Tongue (tissue), 1 donor: ENCODE measurements at regions not wholly inside any gene's neighbourhood (a gene's known extent, or its start where the extent isn't known, plus 50 kb on each side); places are given as distances from the start of the nearest gene placed in this dataset.
"Not testable (repeated sequence)": the region's sequence is repeated elsewhere in the genome, so short reads cannot be mapped to it uniquely, and the experiment has no call there.

Experiments
- DNase-seq: peaks from one replicate; pipeline ENCODE4 v3.0.0-alpha.2; 2015

DNA sequence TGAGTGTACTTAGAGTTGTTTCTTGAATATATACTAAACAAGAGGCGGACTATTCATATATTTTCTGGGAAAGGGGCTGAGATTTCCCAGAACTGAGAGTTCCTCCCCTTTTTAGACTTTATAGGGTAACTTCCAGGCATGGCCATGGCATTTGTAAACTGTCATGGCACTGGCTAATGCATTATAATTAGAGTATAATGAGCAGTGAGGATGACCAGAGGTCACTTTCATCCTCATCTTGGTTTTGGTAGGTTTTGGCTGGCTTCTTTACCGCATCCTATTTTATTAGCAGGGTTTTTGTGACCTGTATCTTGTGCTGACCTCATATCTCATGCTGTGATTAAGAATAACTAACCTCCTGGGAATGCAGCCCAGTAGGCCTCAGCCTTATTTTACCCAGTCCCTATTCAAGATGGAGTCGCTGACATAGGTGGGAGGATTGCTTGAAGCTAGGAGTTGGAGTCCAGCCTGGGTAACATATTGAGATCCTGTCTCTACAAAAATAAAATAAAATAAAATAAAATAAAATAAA is 91.4 kb downstream of the MOBP start:
- DNase-seq: no peak

DNA sequence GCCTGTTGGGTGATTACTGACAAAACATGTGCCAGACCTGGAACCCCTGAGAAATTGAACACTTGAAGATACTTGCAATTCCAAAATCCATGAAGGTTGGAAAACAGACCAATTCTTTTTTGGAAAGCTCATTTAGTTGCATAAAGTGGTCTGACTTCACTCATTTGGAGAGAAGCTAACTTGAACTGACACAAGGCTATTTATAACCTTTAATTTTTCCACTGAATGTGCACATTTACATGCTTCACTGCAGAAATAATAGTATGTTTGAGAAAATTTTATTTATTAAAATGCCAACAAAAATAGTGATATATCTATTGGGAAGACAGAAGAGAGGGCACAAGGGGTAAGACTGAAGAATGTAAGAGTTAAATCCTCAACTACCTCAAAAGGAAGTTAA is 92.1 kb downstream of the MOBP start:
- peak; percentile 18 for DNase-seq

DNA sequence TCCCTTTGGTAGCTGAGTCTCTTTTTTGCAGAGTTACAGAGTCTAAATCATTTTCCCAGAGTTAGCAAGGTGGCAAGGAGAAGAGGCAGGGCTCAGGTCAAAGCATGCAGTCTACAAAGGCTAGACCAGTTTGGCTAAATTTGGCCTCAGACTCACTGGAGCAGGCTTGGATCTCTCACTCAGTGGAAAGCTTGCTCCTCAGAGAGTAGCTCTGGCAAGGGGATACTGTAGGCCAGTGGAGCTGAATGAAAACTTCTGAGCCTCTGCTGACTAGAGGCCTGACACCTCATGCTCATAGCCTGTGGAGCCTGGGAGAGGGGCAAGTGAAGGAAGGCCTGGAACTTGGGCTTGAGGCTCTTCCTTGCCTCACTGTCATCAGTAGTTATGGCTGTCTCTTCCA is 101.0 kb downstream of the MOBP start:
- DNase-seq: no peak

DNA sequence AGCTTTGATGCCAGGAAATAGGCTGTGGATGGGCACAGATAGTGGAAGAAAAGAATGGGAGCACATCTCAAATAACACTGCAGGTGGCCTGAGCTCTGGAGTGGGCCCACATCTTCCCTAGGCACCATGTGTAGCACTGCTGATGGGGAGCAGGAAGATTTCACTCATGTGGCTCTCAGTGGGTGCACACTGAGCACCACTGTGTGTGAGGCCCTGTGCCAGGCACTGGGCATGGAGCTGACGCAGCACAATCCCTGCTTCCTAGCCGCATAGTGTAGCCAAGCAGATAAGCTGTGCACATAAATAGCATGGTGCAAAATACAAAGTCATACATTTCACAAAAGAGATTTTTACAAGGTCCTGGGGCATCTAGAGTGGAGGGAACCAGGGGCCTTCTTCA is 101.6 kb downstream of the MOBP start:
- DNase-seq: no peak

DNA sequence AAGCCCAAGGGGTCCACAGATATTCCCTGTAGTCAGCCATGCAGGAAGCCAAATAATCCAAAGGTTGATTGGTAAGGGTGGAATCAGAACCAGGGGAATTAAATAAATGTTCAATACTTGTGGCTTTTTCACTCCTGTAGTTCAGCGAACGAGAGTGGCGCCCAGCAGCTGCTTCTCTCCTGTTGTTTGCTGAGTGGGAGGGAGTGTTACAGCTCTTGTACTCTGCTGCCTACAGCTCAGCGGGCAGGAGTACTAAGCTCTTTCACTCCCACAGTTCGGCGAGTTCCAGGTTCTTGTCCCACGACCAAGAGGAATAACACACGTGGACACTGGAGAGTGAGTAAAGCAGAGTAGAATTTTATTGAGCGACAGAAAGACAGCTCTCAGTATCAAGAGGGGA is 105.9 kb downstream of the MOBP start:
- DNase-seq: no peak

DNA sequence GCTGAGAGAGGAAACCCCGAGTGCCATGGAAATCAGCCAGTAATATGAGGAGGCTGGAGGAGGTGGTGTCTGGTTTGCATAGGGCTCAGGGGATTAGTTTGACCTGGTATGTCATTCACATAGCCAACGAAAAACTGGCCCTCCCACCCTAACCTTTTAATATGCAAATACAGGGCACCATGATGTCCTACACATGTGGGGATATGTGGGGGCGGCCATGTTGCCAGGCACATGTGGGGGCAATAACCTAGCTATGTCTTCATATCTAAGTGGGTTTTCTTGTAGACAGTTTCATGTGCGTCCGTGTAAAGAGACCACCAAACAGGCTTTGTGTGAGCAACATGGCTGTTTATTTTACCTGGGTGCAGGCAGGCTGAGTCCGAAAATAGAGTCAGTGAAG is 110.1 kb downstream of the MOBP start:
- no peak for DNase-seq

DNA sequence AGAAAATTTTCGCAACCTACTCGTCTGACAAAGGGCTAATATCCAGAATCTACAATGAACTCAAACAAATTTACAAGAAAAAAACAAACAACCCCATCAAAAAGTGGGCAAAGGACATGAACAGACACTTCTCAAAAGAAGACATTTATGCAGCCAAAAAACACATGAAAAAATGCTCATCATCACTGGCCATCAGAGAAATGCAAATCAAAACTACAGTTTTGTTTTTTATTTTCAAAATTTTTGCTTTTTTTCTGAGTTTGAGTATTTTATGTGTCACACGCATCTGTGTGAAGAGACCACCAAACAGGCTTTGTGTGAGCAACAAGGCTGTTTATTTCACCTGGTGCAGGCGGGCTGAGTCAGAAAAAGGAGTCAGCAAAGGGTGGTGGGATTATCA is 118.7 kb downstream of the MOBP start:
- not testable (repeated sequence) for DNase-seq

DNA sequence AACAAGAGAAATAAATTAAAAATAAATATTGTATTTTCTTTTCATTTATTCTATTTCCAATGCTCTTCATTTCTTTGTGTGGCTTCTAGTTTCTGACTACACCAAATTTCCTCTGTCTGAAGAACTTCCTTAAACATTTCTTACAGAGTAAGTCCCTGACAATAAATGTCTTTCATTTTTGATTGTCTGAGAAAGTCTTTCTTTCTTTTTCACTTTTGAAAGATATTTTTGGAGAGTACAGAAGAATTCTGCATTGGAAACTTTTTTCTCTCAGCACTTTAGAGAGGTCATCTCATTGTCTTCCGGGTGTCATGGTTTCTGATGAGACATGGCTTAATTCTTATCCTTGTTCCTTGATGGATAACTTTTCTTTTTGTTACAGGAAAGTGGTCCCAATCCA is 119.6 kb downstream of the MOBP start:
- DNase-seq: no peak

DNA sequence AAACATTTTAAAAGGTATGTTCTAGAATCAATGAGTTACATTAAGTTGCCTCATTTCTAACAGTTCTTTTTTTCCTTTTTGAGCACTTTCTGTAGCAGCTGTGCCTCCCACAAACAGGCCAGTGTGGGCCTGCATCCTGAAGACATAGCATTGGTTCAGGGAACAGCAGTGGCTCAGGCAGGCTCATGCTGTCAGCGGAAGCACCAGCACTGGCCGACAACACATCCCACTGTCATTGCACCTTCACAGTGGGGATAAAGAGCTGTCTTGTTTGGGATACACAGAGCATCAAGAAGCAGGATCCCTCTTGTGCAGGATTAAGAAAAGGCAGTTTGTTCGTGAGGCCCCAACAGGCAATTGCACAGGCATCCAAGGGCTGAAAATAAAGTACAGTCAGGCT is 123.3 kb downstream of the MOBP start:
- DNase-seq: no peak

DNA sequence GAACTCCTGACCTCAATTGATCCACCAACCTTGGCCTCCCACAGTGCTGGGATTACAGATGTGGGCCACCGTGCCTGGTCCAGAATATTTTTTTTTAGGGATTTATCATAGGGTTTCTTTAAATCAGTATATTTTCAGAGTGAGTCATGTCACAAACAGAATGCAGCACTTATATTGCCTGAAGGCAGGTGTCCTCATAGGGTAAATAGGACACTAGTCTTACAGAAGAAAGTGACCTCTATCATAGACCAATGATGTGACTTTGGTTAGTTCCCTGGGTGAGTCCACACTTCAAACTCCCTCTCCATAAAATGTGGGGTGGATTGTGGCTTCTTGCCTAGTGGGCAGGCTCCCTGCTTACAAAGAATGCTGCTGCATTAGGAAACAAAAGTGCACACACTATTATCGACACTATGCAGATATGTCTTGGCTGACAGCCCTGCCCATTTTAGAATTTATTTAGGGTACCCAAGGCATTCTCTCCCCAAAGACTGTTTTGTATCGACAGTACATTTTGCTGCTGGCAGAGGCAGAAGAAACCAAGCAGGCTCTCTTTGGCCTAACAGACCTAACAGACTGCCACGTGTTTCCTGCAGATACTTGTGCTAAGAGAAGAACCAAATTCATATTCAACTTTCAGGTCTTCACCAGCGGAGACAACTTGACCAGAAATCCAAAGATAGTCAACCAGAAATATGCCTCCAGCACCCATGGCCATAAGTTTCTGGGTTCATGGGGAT is 125.0 kb downstream of the MOBP start:
- no peak for DNase-seq

DNA sequence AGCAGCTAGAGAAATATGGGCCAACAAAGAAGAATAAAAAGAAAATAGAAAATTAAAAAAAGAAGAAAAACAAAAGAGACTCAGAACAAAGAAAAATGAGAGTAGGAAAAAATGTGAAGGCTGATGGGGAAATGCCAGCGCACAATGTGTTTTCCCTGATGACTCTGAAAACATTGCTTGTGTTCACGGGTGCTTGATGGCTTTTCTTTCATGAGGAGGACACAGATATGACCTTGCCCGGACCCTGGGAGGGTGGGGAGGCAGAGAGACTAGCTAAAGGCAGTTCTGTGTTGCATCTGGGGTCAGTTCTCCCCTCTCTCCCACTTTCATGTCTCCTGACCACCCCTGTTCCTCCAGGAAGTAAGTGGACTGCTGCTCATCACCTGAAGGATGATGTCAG is 125.9 kb downstream of the MOBP start:
- no peak for DNase-seq

DNA sequence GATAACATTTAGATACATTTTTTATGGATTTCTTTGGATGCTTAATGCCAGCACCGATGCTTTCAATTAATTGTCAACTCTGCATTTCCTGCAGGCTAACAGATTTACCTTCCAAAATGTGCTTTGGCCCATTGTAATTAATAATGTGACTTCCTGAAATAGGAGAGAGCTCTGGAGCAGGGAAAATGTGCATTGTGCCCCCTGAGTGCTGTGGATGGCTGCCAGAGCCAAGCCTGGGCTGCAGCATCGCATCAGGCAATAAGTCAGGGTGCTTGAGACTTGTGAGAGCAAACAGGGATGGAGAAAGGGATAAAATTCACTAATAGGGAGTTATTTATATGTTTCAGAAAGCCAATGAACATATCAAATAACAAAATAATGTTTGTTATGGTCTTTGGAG is 133.8 kb downstream of the MOBP start:
- no peak for DNase-seq

DNA sequence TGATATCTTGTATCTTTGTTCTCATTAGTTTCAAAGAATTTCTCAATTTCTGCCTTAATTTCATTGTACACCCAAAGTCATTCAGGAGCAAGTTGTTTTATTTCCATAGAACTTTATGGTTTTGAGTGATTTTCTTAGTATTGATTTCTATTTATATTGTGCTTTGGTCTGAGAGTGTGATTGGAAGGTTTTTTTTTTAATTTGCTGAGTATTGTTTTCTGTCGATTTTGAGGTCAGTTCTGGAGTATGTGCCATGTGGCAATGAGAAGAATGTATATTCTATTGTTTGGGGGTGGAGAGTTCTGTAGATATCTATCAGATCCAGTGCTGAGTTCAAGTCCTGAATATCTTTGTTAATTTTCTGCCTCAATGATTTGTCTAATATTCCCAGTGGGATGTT is 138.4 kb downstream of the MOBP start:
- DNase-seq: no peak

DNA sequence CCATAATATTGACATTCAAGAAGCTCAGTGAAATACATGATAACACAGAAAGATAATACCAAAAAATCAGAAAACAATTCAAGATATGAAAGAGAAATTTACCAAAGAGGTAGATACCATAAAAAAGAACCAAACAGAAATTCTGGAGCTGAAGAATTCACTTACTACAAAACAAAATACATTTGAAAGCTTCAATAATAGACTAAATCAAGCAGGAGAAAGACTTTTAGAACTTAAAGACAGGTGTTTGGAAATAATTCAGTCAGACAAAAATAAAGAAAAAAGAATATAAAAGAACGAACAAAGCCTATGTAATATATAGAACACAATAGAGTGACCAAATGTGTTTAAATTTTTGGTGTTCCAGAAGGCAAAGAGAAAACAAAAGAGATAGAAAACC is 158.7 kb downstream of the MOBP start:
- DNase-seq: no peak

DNA sequence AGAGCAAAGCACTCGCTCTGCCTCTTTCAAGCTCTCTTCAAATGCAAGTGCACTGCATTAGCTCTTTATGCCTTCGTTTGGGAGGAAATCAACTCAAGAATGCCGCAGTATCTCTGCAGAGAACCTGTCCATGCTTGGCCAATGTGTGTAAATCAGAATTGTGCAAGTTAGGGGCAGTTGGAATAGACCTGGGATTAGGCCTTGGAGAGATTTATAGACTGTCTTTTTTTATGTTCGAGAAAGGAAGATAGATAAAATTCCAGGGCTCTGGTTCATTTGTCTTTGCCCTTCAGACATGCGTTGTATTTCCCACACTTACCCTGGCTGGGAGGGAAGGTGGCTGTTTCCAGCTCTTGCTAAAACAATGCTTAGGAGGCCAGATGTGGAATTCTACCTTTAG is 163.7 kb downstream of the MOBP start:
- DNase-seq: no peak

DNA sequence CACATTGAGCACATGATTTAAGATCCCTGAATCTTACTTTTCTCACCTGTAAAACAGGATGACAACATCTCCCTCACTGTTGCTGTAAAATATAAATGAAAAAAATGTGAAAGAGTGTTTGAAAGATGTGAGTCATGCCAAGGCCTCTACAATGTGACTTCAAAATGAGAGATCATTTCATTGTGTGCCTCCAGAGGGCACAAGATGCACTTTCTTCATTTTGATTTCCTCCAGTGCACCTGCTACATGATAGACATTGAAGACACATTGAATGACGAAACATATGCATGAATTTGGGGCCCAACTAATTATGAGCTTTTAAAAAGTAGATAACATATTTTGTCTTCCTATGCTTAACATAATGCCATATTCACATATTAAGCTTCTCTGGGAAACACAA is 170.3 kb downstream of the MOBP start:
- DNase-seq: no peak

DNA sequence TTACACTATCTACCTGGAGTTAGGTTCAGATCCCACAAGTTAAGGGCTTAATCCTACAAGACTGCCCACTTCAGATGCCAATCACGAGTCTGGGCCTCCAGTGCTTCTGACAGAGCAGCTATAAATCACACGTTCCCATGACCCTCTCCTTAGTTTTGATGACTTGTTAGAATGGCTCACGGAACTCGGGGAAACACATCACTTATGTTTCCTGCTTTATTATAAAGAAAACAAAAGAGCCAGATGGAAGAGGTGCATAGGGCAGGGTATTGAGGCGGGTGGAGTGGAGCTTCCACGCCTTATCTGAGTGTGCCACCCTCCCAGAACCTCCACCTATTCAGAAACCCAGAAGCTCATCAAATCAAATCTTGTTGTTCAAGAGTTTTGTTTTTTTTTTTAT is 170.8 kb downstream of the MOBP start:
- no peak for DNase-seq

DNA sequence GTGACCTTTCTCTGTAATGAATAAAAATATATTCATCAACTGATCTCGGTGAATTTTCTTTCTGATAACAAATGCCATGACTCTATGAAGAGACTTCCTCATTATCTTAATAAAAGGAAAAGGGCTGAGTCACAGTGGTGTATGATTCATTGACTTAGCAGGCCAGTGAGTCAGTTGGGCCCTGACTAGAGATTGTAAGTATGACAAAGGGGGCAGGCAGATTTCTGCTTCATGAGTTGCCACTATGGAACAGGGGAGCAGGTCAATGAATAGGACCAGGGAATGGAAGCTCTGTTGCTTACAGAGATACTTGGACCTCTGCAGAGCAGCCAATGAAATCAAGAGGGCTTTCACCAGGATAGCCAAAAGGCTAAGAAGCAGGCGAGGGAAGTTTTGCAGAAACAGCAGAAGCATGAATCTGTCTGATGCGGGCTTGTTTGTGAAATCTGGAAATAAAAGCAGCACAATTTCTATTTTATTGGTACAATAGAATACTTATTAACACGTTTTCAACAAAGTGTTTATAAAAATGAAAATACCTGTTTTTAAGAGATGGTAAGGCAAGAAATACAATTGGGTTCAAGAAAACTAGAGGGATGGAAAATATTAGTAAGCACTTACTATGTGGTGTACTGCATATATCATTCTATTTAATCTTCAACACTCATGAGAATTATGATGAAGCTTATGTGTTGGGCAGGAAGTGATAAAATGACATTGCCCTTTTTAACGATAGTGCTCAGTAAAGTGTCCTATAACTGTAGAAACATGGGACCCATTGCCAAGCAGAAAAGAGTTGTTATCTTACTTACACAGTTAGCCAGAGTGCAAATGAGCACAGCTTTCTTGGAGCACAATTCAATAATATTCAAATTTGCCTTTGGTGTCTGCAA is 169.8 kb upstream of the MYRIP start:
- no peak for DNase-seq

DNA sequence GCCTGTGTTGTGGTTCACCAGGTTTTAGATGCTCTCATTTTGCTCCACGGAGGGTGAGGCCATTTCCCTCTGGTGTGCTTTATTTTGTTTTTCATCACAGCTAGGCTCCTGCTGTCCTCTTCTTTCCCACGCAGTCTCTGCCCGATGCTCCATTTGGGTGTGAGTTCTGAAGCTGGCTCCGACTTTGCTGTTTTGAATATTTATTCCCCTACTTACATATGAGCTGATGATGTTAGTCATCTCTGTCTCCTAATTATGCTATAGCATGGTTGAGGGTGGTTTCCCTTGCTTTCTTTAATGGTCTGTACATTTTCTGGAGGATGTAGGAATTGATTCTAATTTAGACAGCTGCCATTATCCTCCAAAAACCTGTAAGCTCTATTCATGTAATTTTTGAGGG is 168.1 kb upstream of the MYRIP start:
- no peak for DNase-seq

DNA sequence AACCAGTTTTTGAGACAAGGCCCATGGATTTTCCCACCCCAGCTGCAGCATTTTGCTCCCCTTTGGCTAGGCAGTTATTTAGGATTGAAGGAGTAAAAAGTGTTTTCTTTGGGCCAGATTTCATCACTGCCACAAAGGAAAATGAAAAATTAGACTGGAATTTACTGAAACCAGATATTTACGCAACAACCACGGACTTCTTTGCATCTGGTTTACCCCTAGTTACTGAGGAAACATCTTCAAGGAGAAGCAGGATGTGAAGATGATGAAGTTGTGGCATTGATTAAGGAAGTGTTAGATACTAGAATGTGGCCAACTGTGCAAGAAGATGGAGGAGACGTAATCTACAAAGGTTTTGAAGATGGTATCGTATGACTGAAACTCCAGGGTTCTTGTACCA is 165.2 kb upstream of the MYRIP start:
- DNase-seq: no peak

DNA sequence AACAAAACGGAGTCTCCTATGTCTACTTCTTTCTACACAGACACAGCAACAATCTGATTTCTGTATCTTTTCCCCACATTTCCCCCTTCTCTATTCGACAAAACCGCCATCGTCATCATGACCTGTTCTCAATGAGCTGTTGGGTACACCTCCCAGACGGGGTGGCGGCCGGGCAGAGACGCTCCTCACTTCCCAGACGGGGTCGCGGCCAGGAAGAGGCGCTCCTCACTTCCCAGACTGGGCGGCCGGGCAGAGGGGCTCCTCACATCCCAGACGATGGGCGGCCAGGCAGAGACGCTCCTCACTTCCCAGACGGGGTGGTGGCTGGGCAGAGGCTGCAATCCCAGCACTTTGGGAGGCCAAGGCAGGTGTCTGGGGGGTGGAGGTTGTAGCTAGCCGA is 158.2 kb upstream of the MYRIP start:
- not testable (repeated sequence) for DNase-seq

DNA sequence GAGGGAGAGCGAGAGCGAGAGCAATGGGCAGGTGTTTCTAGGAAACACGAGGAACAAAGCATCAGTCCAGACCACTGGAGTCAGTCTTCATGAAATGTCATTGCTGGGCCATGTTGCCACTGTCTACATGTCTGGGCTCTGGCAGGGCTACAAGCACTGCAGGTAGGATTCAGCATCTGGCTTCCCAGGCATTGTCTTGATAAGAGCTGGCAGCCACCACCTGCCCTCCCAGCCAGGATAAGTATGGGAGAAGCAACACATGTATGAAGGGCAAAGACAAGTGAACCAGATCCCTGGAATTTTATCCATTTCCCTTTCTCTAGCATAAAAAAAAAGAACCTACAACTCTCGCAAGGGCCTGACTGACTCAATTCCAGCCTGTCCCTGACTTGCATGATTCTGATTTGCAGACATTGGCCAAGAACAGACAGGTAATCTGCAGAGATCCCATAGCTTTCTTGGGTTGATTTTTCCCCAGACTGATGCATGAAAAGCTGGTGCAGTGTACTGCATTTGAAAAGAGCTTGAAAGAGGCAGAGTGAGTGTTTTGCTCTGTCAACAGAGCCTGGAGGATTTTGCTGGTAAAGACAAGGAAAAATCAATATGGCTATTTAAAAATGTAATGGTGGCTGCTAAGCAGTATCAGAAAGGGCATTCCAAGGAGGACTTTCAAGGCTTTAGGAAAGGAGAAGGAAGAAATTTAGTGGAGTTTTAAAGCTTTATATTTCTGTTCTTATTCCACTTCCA is 157.2 kb upstream of the MYRIP start:
- no peak for DNase-seq

DNA sequence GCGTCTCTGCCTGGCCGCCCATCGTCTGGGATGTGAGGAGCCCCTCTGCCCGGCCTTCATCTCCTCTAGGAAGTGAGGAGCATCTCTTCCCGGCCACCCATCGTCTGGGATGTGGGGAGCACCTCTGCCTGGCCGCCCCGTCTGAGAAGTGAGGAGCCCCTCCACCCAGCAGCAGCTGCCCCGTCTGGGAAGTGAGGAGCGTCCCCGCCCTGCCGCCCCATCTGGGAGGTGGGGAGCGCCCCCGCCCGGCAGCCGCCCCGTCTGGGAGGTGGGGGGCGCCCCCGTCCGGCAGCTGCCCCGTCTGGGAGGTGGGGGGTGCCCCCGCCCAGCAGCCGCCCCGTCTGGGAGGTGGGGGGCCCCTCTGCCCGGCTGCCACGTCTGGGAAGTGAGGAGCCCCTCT is 153.7 kb upstream of the MYRIP start:
- DNase-seq: not testable (repeated sequence)
